ENCODE measurements at regions not wholly inside any gene's neighbourhood (a gene's known extent, or its start where the extent isn't known, plus 50 kb on each side); places are given as distances from the start of the nearest gene placed in this dataset.
"Not testable (repeated sequence)": the region's sequence is repeated elsewhere in the genome, so short reads cannot be mapped to it uniquely, and the experiment has no call there.

GRCh38 chr12:67039995-67040860 lies 228.9 kb upstream of the CAND1 start:
- DNase-seq (ENCODE audit: low spot score), result no peak

- no peak for DNase-seq (ENCODE audit: low spot score)
Observed at GRCh38 chr12:67040861-67041137, 228.4 kb upstream of the CAND1 start.

GRCh38 chr12:67042697-67043131 lies 226.4 kb upstream of the CAND1 start:
- DNase-seq (ENCODE audit: low spot score), result no peak

GRCh38 chr12:67043771-67044170 lies 225.4 kb upstream of the CAND1 start:
- no peak for DNase-seq (ENCODE audit: low spot score)

- DNase-seq (ENCODE audit: low spot score), result no peak
Observed at GRCh38 chr12:67045650-67046049, 223.5 kb upstream of the CAND1 start.

GRCh38 chr12:67046062-67046461 lies 223.1 kb upstream of the CAND1 start:
- no peak for DNase-seq (ENCODE audit: low spot score)

GRCh38 chr12:67047634-67048033 lies 221.5 kb upstream of the CAND1 start:
- no peak for DNase-seq (ENCODE audit: low spot score)

- no peak for DNase-seq (ENCODE audit: low spot score)
Observed at GRCh38 chr12:67048371-67048770, 220.8 kb upstream of the CAND1 start.

GRCh38 chr12:67049199-67049598 lies 220.0 kb upstream of the CAND1 start:
- not testable (repeated sequence) for DNase-seq (ENCODE audit: low spot score)

GRCh38 chr12:67052981-67053380 lies 216.2 kb upstream of the CAND1 start:
- DNase-seq (ENCODE audit: low spot score), result no peak

GRCh38 chr12:67056329-67056728 lies 212.8 kb upstream of the CAND1 start:
- no peak for DNase-seq (ENCODE audit: low spot score)

GRCh38 chr12:67057072-67057471 lies 212.1 kb upstream of the CAND1 start:
- no peak for DNase-seq (ENCODE audit: low spot score)

- DNase-seq (ENCODE audit: low spot score), result no peak
Observed at GRCh38 chr12:67062193-67062592, 207.0 kb upstream of the CAND1 start.

- DNase-seq (ENCODE audit: low spot score), result no peak
Observed at GRCh38 chr12:67067453-67068203, 201.5 kb upstream of the CAND1 start.

GRCh38 chr12:67068204-67068731 lies 200.9 kb upstream of the CAND1 start:
- DNase-seq (ENCODE audit: low spot score), result no peak

- peak; percentile 56 for DNase-seq (ENCODE audit: low spot score)
Observed at GRCh38 chr12:67068761-67069450, 200.3 kb upstream of the CAND1 start.

- peak; percentile 31 for DNase-seq (ENCODE audit: low spot score)
Observed at GRCh38 chr12:67069451-67070306, 199.5 kb upstream of the CAND1 start.

GRCh38 chr12:67070307-67070600 lies 198.9 kb upstream of the CAND1 start:
- no peak for DNase-seq (ENCODE audit: low spot score)

GRCh38 chr12:67070604-67071003 lies 198.6 kb upstream of the CAND1 start:
- DNase-seq (ENCODE audit: low spot score), result no peak

GRCh38 chr12:67072281-67072680 lies 196.9 kb upstream of the CAND1 start:
- DNase-seq (ENCODE audit: low spot score), result not testable (repeated sequence)

- no peak for DNase-seq (ENCODE audit: low spot score)
Observed at GRCh38 chr12:67073336-67073735, 195.8 kb upstream of the CAND1 start.

- DNase-seq (ENCODE audit: low spot score), result no peak
Observed at GRCh38 chr12:67074072-67074471, 195.1 kb upstream of the CAND1 start.
